ENCODE measurements at regions not wholly inside any gene's neighbourhood (a gene's known extent, or its start where the extent isn't known, plus 50 kb on each side); places are given as distances from the start of the nearest gene placed in this dataset.
A peak's percentile ranks its signal among the peaks of the same experiment; 100 is the strongest.

DNA sequence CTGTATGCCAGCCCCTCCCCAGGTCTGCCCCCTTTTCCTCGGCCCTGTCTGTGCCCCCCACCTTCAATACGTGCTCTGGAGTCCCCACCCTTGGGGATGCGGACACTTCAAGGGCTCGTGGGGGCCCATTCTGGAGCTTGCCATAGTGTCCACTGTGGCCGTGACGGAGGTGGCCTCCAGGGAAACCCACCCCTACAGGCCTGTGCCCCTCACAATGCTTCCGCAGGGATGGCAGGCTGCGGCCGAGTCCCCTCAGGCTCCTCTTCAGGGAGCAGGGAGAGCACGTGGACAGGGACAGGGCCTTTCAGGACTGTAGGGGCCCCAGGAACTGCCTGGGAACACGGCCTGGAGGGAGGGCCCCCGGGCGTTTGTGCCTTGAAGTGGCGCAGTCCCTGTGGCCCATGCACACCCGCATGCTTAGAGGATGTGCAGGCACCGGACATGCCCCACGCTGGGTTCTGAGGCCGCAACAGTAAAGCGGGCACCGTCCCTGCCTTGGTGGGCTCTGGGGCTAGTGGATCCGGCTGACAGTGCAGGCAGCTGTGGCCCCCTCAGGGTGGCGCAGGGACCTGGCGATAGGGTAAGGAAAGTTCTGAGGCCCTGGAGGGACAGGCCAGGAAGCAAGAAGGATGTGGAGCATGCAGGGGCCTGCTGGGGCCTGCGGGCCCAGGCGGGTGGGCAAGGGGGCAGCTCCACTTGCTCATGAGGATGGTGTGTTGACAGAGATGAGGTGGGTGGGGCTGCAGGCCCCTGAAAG, 209.0 kb upstream of the RTL1 start:
- Mint-ChIP-seq H3K27ac (no peak overlapping the region), H3K36me3 (no peaks in the 10 kb centered on the region), H3K27me3 (peaks cover 0 to 20% (median 5%) of the 10 kb centered on the region in 5 donors), H3K4me1 (no peaks in the 10 kb centered on the region), H3K9me3 (peaks cover 0 to 3% (median 0%) of the 10 kb centered on the region in 9 donors), H3K4me3 (no peak overlapping the region)
- POLR2A ChIA-PET = no interaction called here
- DNase-seq = peak in 1 of 10 donors; percentile 16
- ATAC-seq = no peak

DNA sequence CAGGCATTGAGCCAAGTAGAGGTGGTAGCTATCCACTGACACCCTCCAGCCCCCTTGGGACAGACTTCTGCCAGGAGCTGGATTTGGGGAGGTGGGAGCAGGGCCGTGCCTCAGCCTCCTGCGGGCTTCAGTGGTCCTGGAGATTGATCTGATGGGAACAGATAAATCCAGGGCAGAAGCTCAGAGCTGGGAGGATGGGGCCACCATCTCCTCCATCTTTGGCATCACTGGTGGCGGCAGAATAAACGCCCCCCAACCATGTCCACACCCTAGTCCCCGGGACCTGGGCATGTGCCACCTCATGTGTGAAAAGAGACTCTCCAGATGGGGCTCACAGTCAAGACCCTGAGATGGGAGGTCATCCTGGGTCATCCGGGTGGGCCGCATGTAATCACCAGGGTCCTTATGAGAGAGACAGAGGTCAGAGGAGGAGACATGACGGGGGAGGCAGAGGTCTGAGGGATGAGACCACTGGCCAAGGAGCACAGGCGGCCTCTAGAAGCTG, 209.6 kb upstream of the RTL1 start:
- POLR2A ChIA-PET = no interaction called here
- Mint-ChIP-seq H3K4me3 (no peak overlapping the region), H3K27ac (no peak overlapping the region), H3K9me3 (peaks cover 0 to 3% (median 0%) of the 10 kb centered on the region in 9 donors), H3K36me3 (no peaks in the 10 kb centered on the region), H3K4me1 (no peaks in the 10 kb centered on the region), H3K27me3 (peaks cover 0 to 26% (median 6%) of the 10 kb centered on the region in 5 donors)
- ATAC-seq (no peak), DNase-seq (no peak)

DNA sequence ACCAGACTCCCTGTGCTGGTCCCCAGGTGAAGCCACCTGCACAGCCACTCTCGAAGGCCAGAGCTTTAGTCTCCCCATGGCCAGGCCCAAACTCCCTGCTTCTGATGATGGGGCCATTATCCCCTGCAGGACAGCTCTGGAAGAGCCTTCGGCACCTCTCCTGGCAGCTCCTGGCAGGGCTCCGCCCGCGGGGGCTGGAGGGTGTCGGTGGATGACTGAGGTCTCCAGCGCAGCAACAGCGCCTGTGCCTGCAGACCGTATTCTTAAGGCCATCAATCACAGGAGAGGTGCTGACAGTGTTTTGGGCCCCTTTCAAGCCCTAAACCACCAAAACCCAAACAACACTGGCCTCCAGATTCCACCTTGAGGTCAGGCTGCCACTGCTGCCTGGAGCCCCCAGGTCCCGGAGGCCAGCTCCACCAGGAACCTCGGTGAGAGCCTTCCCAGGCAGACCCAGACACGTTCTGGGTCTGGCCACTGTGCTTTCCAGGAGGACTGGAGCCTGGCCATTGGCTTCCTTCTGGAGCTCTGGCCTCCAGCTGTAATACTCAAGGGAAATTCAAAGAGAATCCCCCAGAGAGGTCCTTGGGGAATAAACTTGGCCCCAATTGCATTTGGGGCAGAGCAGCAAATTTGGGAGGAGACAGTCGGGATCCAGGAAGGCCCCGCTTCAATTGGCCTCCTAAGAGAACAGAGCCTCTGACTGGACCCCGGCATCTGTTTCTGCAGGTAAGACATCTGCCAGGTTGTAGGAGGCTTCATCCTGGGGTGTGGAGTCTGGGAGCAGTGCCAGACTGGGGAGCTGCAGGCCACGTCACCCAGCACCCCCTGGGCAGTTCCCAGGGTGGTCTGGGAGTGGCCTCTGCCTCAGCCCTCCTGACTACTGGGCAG, 210.6 kb upstream of the RTL1 start:
- peaks cover 2 to 4% (median 2%) of the 10 kb centered on the region in 4 donors for H3K4me1 Mint-ChIP-seq
- H3K27ac Mint-ChIP-seq = no peak overlapping the region
- no peak overlapping the region for H3K4me3 Mint-ChIP-seq
- ATAC-seq (no peak), DNase-seq (no peak)
- H3K9me3 Mint-ChIP-seq = peaks cover 0 to 3% (median 0%) of the 10 kb centered on the region in 9 donors
- no peaks in the 10 kb centered on the region for H3K36me3 Mint-ChIP-seq
- H3K27me3 Mint-ChIP-seq = peaks cover 0 to 35% (median 7%) of the 10 kb centered on the region in 5 donors
- POLR2A ChIA-PET = no interaction called here

DNA sequence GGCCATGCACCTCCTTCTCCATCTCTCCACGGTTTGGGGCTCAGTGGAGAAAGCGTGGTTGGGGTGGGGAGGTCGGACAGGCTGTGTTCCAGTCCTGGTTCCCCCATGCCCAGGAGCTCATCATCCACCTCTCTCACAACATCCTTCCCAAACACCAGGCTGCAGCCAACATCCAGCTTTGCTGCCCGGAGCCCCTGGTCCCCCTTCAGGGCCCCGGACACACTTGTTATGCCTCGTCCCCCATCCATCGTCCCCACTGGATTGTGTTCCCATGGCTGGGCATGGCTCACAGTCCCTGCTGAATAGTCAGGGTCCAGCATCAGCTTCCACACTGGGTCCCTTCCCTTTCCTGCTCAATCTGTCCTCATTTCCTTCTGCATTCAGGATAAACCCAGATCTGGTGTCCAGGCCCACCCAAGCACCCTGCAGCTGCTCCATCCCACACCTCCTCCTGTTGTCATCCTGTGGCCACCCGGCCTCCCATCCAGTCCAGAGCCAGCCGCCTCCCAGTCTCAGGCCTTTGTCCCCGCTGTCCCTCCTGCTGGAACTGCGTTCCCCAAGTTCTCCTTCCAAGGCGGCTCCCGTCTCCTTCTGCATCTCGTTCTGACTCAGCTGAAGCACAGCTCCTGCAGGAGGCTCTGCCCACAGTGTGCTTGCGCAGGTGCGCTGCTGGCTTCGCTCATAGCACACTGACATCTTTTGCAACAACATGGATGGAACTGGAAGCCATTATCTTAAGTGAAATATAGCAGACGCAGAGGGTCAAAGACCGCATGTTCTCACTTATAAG, 211.4 kb upstream of the RTL1 start:
- no peak overlapping the region for H3K27ac Mint-ChIP-seq
- peaks cover 0 to 3% (median 0%) of the 10 kb centered on the region in 9 donors for H3K9me3 Mint-ChIP-seq
- peaks cover 8 to 12% (median 9%) of the 10 kb centered on the region in 4 donors for H3K4me1 Mint-ChIP-seq
- no peaks in the 10 kb centered on the region for H3K36me3 Mint-ChIP-seq
- DNase-seq = no peak
- POLR2A ChIA-PET = no interaction called here
- ATAC-seq = no peak
- H3K27me3 Mint-ChIP-seq = peaks cover 1 to 43% (median 10%) of the 10 kb centered on the region in 5 donors
- no peak overlapping the region for H3K4me3 Mint-ChIP-seq

DNA sequence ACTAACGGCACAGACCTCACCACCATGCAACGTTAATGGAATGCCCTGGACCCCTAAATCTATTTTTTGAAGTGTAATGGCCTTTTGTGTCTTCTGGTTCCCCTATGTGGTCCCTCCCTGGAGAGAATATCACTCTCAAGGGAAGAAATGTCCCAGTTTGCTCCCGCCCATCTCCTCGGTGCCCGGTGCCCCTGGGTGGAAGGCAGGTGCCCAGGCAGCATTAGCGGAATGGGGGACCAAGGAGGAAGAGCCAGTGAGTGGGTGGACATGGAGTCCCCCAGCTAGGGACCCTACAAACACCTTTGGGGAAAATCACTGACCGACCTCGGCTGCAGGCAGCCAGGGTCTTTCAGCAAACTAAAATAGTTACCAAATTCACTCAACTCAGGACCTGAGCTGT, 212.1 kb upstream of the RTL1 start:
- H3K27ac Mint-ChIP-seq = no peak overlapping the region
- peaks cover 0 to 3% (median 0%) of the 10 kb centered on the region in 9 donors for H3K9me3 Mint-ChIP-seq
- no peak overlapping the region for H3K4me3 Mint-ChIP-seq
- POLR2A ChIA-PET = no interaction called here
- H3K36me3 Mint-ChIP-seq = no peaks in the 10 kb centered on the region
- peaks cover 1 to 43% (median 10%) of the 10 kb centered on the region in 5 donors for H3K27me3 Mint-ChIP-seq
- no peak for ATAC-seq
- DNase-seq = no peak
- peaks cover 9 to 20% (median 16%) of the 10 kb centered on the region in 4 donors for H3K4me1 Mint-ChIP-seq

DNA sequence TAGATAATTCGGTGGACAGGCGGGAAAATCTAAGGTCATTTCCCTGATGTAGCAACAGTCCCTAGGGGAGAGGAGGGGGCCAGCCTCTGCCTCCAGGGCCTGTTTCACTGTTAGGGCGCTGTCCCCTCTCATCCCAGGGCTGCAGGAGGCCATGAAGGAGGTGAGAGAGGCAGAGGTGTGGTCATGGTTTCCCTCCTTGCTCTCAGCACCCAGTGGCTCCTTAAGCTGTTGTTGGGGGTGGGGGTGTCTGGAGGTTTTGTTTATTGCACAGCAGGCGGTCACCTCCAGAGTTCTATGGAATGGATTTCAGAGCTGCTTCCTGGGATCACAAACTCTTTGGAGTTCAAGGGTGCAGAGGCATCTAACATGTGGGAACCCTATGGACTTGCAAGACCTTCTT, 212.5 kb upstream of the RTL1 start:
- POLR2A ChIA-PET = no interaction called here
- Mint-ChIP-seq H3K27ac (no peak overlapping the region), H3K4me3 (no peak overlapping the region), H3K4me1 (peaks cover 12 to 24% (median 20%) of the 10 kb centered on the region in 4 donors), H3K36me3 (no peaks in the 10 kb centered on the region), H3K27me3 (peaks cover 1 to 43% (median 10%) of the 10 kb centered on the region in 5 donors), H3K9me3 (peaks cover 0 to 3% (median 0%) of the 10 kb centered on the region in 9 donors)
- DNase-seq (no peak), ATAC-seq (no peak)

DNA sequence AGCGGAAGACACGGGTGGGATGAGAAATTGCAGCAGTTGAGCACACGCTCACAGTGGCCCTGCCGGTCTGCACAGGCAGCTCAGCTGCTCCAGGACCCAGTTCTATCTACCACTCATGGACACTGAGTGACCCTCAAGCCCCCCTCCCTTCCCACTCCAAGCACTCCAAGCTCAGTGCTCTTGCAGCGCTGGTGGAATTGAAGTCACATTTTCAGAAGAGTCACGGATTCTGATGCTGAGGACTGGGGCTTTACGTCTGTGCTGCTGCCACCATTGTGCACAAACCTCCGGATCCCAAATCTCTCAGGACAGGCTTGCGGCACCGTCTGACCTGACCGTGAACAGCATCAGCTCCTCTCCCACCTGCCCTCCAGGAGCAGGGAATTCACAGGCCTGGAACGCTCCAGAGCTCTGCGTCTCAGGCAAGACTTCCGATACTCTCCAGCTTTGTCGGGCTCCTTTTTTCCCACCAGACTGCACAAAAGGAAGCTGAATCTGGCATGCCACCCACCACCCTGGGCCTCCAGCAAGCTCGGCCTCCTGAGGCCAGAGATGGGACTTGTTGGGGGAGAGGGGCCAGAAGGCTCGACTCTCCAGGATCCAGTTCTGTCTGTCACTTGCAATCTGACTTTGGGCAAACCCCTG, 213.1 kb upstream of the RTL1 start:
- Mint-ChIP-seq H3K36me3 (no peaks in the 10 kb centered on the region), H3K9me3 (peaks cover 0 to 3% (median 0%) of the 10 kb centered on the region in 9 donors), H3K27ac (no peak overlapping the region), H3K4me3 (no peak overlapping the region), H3K4me1 (peaks cover 12 to 29% (median 26%) of the 10 kb centered on the region in 4 donors), H3K27me3 (peaks cover 1 to 43% (median 11%) of the 10 kb centered on the region in 5 donors)
- POLR2A ChIA-PET = no interaction called here
- ATAC-seq (no peak), DNase-seq (no peak)

DNA sequence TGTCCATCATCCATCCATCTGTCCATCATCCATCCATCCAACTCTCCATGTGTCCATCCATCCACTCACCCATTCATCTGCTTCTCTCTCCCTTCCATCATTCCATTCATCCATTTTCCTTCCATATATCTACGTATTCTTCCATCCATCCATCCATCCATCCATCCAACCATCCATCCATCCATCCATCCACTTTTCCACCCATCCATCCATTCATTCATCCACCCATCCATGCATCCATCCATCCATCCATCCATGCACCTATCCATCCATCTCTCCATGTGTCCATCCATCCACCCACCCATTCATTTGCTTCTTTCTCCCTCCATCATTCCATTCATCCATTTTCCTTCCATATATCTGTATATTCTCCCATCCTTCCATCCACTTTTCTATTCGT, 214.0 kb upstream of the RTL1 start:
- H3K4me1 Mint-ChIP-seq = peaks cover 12 to 35% (median 28%) of the 10 kb centered on the region in 4 donors
- peaks cover 1 to 43% (median 12%) of the 10 kb centered on the region in 5 donors for H3K27me3 Mint-ChIP-seq
- POLR2A ChIA-PET = no interaction called here
- H3K9me3 Mint-ChIP-seq = peaks cover 0 to 3% (median 0%) of the 10 kb centered on the region in 9 donors
- ATAC-seq (no peak), DNase-seq (no peak)
- no peak overlapping the region for H3K4me3 Mint-ChIP-seq
- H3K27ac Mint-ChIP-seq = no peak overlapping the region
- no peaks in the 10 kb centered on the region for H3K36me3 Mint-ChIP-seq

DNA sequence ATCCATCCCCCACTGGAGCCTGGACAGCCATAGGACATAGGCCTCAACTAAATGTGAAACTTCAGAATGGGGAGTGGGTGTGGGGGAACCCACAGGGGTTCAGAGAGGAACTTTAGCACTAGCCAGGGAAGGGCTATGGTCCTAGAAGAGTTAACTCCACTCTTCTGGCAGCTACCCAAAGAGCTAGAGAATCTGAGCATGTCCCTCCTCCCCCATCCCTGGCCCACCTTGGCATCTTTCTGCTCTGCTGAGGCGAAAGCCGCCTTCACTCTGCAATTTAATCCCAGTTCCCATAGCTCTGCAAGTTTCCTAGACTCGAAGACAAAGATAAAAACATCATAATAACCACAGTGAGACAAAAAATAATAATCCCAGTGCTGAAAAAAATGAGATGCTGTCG, 214.7 kb upstream of the RTL1 start:
- no peak for DNase-seq
- H3K4me1 Mint-ChIP-seq = peaks cover 12 to 35% (median 28%) of the 10 kb centered on the region in 4 donors
- no peak overlapping the region for H3K27ac Mint-ChIP-seq
- H3K9me3 Mint-ChIP-seq = peaks cover 0 to 3% (median 0%) of the 10 kb centered on the region in 9 donors
- POLR2A ChIA-PET = no interaction called here
- H3K27me3 Mint-ChIP-seq = peaks cover 1 to 43% (median 12%) of the 10 kb centered on the region in 5 donors
- no peaks in the 10 kb centered on the region for H3K36me3 Mint-ChIP-seq
- no peak for ATAC-seq
- no peak overlapping the region for H3K4me3 Mint-ChIP-seq

DNA sequence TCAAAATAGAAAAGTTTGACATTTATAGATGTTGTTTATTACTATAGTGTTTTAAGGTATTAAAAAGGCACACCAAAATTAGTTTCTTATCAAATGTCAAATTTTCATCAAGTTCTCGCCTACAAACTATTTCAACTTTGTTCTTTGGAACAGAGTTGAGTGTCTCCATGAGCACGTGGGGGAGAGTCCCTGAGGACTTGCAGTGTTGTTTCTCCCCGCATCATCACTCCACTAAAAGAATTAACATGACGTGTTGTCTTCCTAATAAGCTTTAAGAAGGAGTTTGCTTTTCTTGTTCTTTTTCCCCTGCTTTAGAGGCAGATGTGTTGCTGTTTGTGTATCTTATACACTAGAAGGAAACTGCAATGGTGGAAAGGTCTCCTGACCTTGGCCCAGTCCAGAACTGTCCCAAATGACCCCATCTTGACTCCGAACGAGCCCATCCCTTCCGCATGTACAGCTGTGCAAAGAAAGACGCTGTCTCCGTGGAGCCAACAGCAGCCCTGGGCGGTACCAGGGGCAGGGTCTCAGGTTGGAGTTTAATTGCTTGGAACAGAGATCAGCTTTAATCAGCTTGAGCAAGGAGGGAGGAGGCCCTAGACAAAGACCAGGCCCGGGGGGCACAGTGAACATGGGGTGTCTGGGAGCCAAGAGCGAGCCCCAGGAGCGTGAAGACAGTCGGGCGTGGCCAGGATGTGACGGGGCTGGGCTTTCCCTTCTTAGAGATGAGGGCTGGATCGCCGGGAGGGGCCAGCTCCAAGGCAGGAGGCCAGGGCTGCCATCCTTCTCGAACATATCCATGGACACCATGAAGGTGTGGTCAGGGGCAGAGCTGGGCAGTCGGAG, 215.4 kb upstream of the RTL1 start:
- H3K36me3 Mint-ChIP-seq = no peaks in the 10 kb centered on the region
- H3K9me3 Mint-ChIP-seq = peaks cover 0 to 3% (median 0%) of the 10 kb centered on the region in 9 donors
- POLR2A ChIA-PET = no interaction called here
- H3K4me3 Mint-ChIP-seq = peak overlapping the region in 6 of 10 donors; percentile 20 to 56 (median 47)
- ATAC-seq (no peak), DNase-seq (no peak)
- peaks cover 12 to 35% (median 28%) of the 10 kb centered on the region in 4 donors for H3K4me1 Mint-ChIP-seq
- peak overlapping the region in 4 of 10 donors; percentile 7 to 63 (median 52) for H3K27ac Mint-ChIP-seq
- peaks cover 1 to 43% (median 9%) of the 10 kb centered on the region in 5 donors for H3K27me3 Mint-ChIP-seq

DNA sequence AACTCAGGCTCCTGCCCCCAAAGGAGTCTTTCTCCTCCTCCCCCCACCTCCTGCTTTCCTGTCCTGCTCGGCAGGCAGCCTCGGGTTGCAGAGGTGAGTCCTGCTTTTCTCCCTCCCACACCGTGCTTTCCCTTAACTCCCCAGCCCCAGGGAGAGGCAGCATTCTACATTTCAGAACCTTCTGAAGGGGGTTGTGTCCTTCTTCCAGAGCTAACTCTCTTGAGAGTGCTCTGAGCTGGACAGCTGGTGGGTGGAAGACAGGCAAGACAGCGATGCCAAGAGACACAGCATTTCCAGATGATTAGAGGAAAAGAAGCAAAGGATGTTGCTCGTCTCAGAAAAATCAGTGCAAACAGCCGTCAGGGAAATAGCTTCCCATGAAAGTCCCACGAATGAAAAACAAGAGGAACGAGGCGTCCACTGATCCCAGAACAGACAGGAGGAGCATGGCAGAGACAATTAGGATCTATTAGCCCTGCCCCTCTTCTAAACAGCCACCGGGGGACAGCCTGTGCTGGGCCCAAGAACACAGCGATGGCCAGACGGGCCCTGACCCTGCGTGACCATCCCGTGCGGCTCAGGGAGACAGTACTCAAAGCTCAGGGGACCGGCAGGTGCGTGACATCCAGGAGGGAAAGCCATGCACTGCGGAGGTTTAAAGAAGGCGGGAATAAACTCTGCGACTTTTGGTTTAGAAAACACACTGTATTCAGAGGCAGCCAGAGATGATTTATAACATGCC, 216.5 kb upstream of the RTL1 start:
- Mint-ChIP-seq H3K27ac (peak overlapping the region in 6 of 10 donors; percentile 32 to 81 (median 72)), H3K9me3 (peaks cover 0 to 3% (median 0%) of the 10 kb centered on the region in 9 donors), H3K36me3 (no peaks in the 10 kb centered on the region), H3K27me3 (peaks cover 1 to 36% (median 9%) of the 10 kb centered on the region in 5 donors), H3K4me1 (peaks cover 12 to 35% (median 28%) of the 10 kb centered on the region in 4 donors), H3K4me3 (peak overlapping the region in 9 of 10 donors; percentile 22 to 88 (median 62))
- POLR2A ChIA-PET = no interaction called here
- DNase-seq = no peak
- ATAC-seq = no peak

Data from naive thymus-derived CD8-positive, alpha-beta T cell (primary cell).